B cell (primary cell): ENCODE measurements at regions not wholly inside any gene's neighbourhood (a gene's known extent, or its start where the extent isn't known, plus 50 kb on each side); places are given as distances from the start of the nearest gene placed in this dataset.

Experiments used
- ATAC-seq: fragments of 200-7000 bp; cut with Tn5 transposase; one replicate; pipeline ENCODE4 v1.10.0; 2021; ENCODE audit warnings: low read depth, mild to moderate bottlenecking, moderate number of reproducible peaks, moderate library complexity
- CTCF ChIA-PET: fragments of 350-600 bp; sonication (Branson Sonifier 250); formaldehyde crosslinking; loops from one replicate; lab custom pipeline; 2021; ENCODE audit warnings: antibody characterized with exemption, inconsistent platforms; lab: Charles Lee
- POLR2A ChIA-PET: fragments of 350-600 bp; sonication (Branson Sonifier 250); formaldehyde crosslinking; loops from one replicate; lab custom pipeline; 2021; ENCODE audit warnings: antibody characterized with exemption; lab: Charles Lee
- DNase-seq: peaks from one replicate; pipeline ENCODE4 v3.0.0; 2013
- H2AFZ ChIP-seq: 2 replicates; pipeline ENCODE4 v1.6.1; 2012; ENCODE audit warnings: mild to moderate bottlenecking, low read depth, low read length; ENCODE audit not compliant: insufficient read depth, poor library complexity, severe bottlenecking
- H3K27ac ChIP-seq, 2 donors: 1 replicate in 1 of 2; 2 replicates in 1 of 2; pipeline ENCODE4 v1.5.1; 2012 to 2013; ENCODE audit warnings: low read length in 2 of 2, mild to moderate bottlenecking in 2 of 2, moderate library complexity in 1 of 2
- H3K27me3 ChIP-seq, 4 experiments: fragments of 200-600 bp in 1 of 4; sonication (generic) in 1 of 4; replicated peaks in 1 of 4; 1 replicate in 2 of 4; 2 replicates in 2 of 4; pipeline versions ENCODE4 v1.6.1 to v1.7.0; 2013 to 2016; ENCODE audit warnings: low read length in 3 of 4, mild to moderate bottlenecking in 2 of 4, mixed read lengths in 1 of 4, moderate library complexity in 1 of 4; ENCODE audit not compliant: insufficient read depth in 4 of 4, control insufficient read depth in 3 of 4; ENCODE audit errors: control extremely low read depth in 1 of 4
- H3K36me3 ChIP-seq, 2 experiments: replicated peaks in 1 of 2; 1 replicate in 1 of 2; 2 replicates in 1 of 2; pipeline versions ENCODE4 v1.6.1 to v1.7.1; 2013; ENCODE audit warnings: low read length in 1 of 2; ENCODE audit not compliant: insufficient read depth in 2 of 2, control insufficient read depth in 1 of 2; ENCODE audit errors: control extremely low read depth in 1 of 2, extremely low read depth in 1 of 2
- H3K4me1 ChIP-seq, 2 donors: fragments of 200-600 bp in 1 of 2; sonication (generic) in 1 of 2; 1 replicate in 1 of 2; 2 replicates in 1 of 2; pipeline versions ENCODE4 v1.5.1 to v1.6.1; 2013 to 2017; ENCODE audit warnings: low read length in 2 of 2; ENCODE audit not compliant: control insufficient read depth in 2 of 2, insufficient read depth in 2 of 2
- H3K4me2 ChIP-seq: replicated peaks from 2 replicates; pipeline ENCODE3; 2012; ENCODE audit warnings: mild to moderate bottlenecking, low read depth, low read length; ENCODE audit not compliant: poor library complexity, severe bottlenecking
- H3K4me3 ChIP-seq, 5 experiments: fragments of 200-600 bp in 1 of 5; sonication (generic) in 1 of 5; 1 replicate in 3 of 5; 2 replicates in 2 of 5; pipeline versions ENCODE4 v1.5.1 to v1.7.0; 2011 to 2016; ENCODE audit warnings: low read length in 4 of 5, mild to moderate bottlenecking in 4 of 5, low read depth in 2 of 5, control low read depth in 1 of 5, moderate library complexity in 1 of 5; ENCODE audit not compliant: insufficient read depth in 1 of 5; ENCODE audit errors: control extremely low read depth in 1 of 5, extremely low read depth in 1 of 5
- H3K79me2 ChIP-seq: fragments of 200-600 bp; sonication (generic); one replicate; pipeline ENCODE4 v1.6.0; 2016; ENCODE audit warnings: low read length; ENCODE audit not compliant: control insufficient read depth, insufficient read depth
- H3K9ac ChIP-seq: fragments of 200-600 bp; sonication (generic); 2 replicates; pipeline ENCODE4 v1.6.1; 2017; ENCODE audit warnings: mild to moderate bottlenecking, low read length, moderate library complexity
- H3K9me3 ChIP-seq, 3 donors: one replicate each; pipeline versions ENCODE4 v1.6.1 to v1.7.1; 2013; ENCODE audit warnings: low read length in 2 of 3; ENCODE audit not compliant: control insufficient read depth in 2 of 3, insufficient read depth in 1 of 3; ENCODE audit errors: control extremely low read depth in 1 of 3
- H4K20me1 ChIP-seq: 2 replicates; pipeline ENCODE4 v1.6.0; 2012; ENCODE audit warnings: mild to moderate bottlenecking, low read length; ENCODE audit not compliant: insufficient read depth, control insufficient read depth, poor library complexity, severe bottlenecking
- H3K27ac Mint-ChIP-seq: one replicate; pipeline ENCODE4 v1.8.0; 2021; ENCODE audit warnings: mixed read lengths
- H3K27me3 Mint-ChIP-seq: one replicate; pipeline ENCODE4 v1.8.0; 2021; ENCODE audit warnings: mixed read lengths
- H3K4me1 Mint-ChIP-seq: one replicate; pipeline ENCODE4 v1.8.0; 2021; ENCODE audit warnings: mixed read lengths
- H3K4me3 Mint-ChIP-seq: one replicate; pipeline ENCODE4 v1.8.0; 2021; ENCODE audit warnings: mixed read lengths
- H3K9me3 Mint-ChIP-seq: one replicate; pipeline ENCODE4 v1.8.0; 2022; ENCODE audit warnings: mixed read lengths; ENCODE audit not compliant: insufficient read depth
- EZH2 ChIP-seq: IDR thresholded peaks from 2 replicates; pipeline ENCODE4 v1.6.1; 2012; ENCODE audit warnings: borderline replicate concordance, low read depth, mild to moderate bottlenecking, moderate library complexity, low read length; ENCODE audit not compliant: insufficient read depth, poor library complexity, severe bottlenecking
- WGBS: methylation state at CpG from one replicate; pipeline ENCODE4 v1.1.5; 2013; ENCODE audit warnings: missing lambda C conversion rate; ENCODE audit not compliant: insufficient coverage; 5-methylcytosine and 5-hydroxymethylcytosine counted together
- intact Hi-C: fragments of 100-400 bp; cut with micrococcal nuclease; formaldehyde crosslinking; loops from one replicate; pipeline ENCODE4 v1.10.0; 2022
- TF ChIP-seq, protein P1 (sequence below): fragments of 200-600 bp; IDR thresholded peaks from one replicate; pipeline ENCODE4 v1.8.0; 2022; ENCODE audit warnings: antibody characterized with exemption, mild to moderate bottlenecking

DNA sequence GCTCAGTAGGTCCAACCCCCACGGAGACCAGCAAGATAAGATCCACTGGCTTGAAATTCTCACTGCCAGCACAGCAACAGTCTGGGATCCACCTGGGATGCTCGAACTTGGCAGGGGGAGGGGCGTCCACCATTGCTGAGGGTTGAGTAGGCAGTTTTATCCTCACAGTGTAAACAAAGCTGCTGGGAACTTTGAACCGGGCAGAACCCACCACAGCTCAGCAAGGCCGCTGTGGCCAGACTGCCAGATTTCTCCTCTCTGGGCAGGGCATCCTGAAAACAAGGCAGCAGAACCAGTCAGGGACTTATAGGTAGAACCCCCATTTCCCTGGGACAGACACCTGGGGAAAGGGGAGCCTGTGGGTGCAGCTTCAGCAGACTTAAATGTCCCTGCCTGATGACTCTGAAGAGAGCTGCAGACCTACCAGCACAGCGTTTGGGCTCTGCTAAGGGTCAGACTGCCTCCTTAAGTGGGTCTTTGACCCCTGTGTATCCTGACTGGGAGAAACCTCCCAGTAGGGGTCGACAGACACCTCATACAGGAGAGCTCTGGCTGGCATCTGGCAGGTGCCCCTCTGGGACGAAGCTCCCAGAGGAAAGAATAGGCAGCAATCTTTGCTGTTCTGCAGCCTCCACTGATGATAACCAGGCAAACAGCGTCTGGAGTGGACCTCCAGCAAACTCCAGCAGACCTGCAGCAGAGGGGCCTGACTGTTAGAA, 782.4 kb upstream of the EYS start:
- H2AFZ ChIP-seq: no peak overlapping the region
- POLR2A ChIA-PET: no interaction called here
- ATAC-seq (no peak), DNase-seq (no peak)
- no peaks in the 10 kb centered on the region for H3K4me1 ChIP-seq
- no peaks in the 10 kb centered on the region for H3K4me1 Mint-ChIP-seq
- H3K4me3 ChIP-seq: no peak overlapping the region
- H3K27me3 ChIP-seq: no peaks in the 10 kb centered on the region
- H3K27ac Mint-ChIP-seq: no peak overlapping the region
- no peaks in the 10 kb centered on the region for H3K27me3 Mint-ChIP-seq
- peaks cover 0 to 10% (median 0%) of the 10 kb centered on the region in 3 donors for H3K9me3 ChIP-seq
- CTCF ChIA-PET: no interaction called here
- WGBS: 83% methylated on average over 7 of the region's 9 CpGs
- intact Hi-C loops: no loop called here
- no peaks in the 10 kb centered on the region for H4K20me1 ChIP-seq
- H3K36me3 ChIP-seq: no peaks in the 10 kb centered on the region
- no peak overlapping the region for H3K9ac ChIP-seq
- no peaks in the 10 kb centered on the region for H3K79me2 ChIP-seq
- no peak for TF ChIP-seq EZH2
- TF ChIP-seq, protein P1, sequence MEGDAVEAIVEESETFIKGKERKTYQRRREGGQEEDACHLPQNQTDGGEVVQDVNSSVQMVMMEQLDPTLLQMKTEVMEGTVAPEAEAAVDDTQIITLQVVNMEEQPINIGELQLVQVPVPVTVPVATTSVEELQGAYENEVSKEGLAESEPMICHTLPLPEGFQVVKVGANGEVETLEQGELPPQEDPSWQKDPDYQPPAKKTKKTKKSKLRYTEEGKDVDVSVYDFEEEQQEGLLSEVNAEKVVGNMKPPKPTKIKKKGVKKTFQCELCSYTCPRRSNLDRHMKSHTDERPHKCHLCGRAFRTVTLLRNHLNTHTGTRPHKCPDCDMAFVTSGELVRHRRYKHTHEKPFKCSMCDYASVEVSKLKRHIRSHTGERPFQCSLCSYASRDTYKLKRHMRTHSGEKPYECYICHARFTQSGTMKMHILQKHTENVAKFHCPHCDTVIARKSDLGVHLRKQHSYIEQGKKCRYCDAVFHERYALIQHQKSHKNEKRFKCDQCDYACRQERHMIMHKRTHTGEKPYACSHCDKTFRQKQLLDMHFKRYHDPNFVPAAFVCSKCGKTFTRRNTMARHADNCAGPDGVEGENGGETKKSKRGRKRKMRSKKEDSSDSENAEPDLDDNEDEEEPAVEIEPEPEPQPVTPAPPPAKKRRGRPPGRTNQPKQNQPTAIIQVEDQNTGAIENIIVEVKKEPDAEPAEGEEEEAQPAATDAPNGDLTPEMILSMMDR: no peak
- no peak overlapping the region for H3K27ac ChIP-seq
- H3K4me2 ChIP-seq: no peak overlapping the region
- H3K4me3 Mint-ChIP-seq: no peak overlapping the region
- H3K9me3 Mint-ChIP-seq: peaks cover 5% of the 10 kb centered on the region

DNA sequence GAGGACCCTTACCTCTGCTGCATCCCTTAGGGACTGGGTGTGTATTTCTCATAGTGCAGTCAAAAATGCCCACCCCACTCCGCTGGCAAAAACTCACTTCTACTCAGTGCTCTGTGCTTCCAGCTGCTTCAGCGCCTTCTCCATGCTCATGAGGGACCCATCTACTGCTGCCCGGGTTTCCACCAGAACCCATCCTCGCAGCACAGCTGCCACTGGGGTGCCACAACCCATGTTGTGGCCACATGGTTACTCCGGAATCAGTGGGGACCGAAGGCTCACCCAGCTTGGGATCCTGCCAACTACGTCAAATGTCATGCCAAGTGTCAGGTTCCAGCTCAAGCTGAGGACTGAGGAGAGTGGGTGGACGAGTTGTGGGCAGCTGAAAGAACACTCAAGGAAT, 774.2 kb upstream of the EYS start:
- POLR2A ChIA-PET: no interaction called here
- ATAC-seq (no peak), DNase-seq (no peak)
- Histone ChIP-seq H4K20me1 (no peaks in the 10 kb centered on the region), H3K4me3 (no peak overlapping the region), H3K4me1 (no peaks in the 10 kb centered on the region), H3K79me2 (no peaks in the 10 kb centered on the region), H2AFZ (no peak overlapping the region), H3K4me2 (no peak overlapping the region), H3K9me3 (peaks cover 0 to 19% (median 0%) of the 10 kb centered on the region in 3 donors), H3K27me3 (no peaks in the 10 kb centered on the region), H3K9ac (no peak overlapping the region), H3K27ac (no peak overlapping the region), H3K36me3 (no peaks in the 10 kb centered on the region)
- Mint-ChIP-seq H3K27ac (no peak overlapping the region), H3K27me3 (no peaks in the 10 kb centered on the region), H3K4me1 (no peaks in the 10 kb centered on the region), H3K4me3 (no peak overlapping the region), H3K9me3 (peaks cover 14% of the 10 kb centered on the region)
- WGBS: 81% methylated on average over 8 of the region's 8 CpGs
- TF ChIP-seq EZH2: no peak
- TF ChIP-seq, protein P1: no peak
- CTCF ChIA-PET: no interaction called here
- intact Hi-C loops: no loop called here
